ENCODE measurements at regions not wholly inside any gene's neighbourhood (a gene's known extent, or its start where the extent isn't known, plus 50 kb on each side); places are given as distances from the start of the nearest gene placed in this dataset.

DNA sequence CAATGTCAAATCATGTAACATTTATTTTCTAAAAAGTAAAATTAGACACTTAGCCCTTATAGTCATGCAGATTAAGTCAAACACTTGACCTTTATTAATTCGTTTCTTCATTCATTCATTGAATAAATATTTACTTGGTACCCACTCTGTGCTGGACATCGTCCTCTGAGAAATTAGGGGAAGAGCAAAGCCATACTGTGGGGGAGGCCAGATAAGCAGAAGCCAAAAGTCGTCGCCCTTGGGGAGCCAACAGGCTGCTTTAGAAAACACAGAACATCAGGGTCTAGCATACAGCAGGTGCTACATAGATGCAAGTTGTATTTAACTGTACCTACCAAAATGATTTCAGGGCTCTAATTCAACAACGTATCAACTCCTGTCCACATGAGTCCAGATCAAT is 66.1 kb upstream of the PROX1 start:
- Histone ChIP-seq H3K4me2 (no peak overlapping the region), H3K36me3 (ENCODE audit: insufficient read depth) (no peaks in the 10 kb centered on the region), H3K4me1 (ENCODE audit: low read depth, poor library complexity, severe bottlenecking) (no peaks in the 10 kb centered on the region), H3K27ac (no peak overlapping the region), H2AFZ (ENCODE audit: low read depth) (no peak overlapping the region), H4K20me1 (ENCODE audit: insufficient read depth) (no peaks in the 10 kb centered on the region), H3K79me2 (ENCODE audit: insufficient read depth, low read depth) (no peaks in the 10 kb centered on the region), H3K27me3 (ENCODE audit: insufficient read depth, low read depth) (no peaks in the 10 kb centered on the region), H3K9ac (no peak overlapping the region), H3K4me3 (IDR thresholded peaks at IDR 0.05; ENCODE audit: insufficient read depth, low read depth, low read length) (no peak overlapping the region)
- TF ChIP-seq, protein P1, sequence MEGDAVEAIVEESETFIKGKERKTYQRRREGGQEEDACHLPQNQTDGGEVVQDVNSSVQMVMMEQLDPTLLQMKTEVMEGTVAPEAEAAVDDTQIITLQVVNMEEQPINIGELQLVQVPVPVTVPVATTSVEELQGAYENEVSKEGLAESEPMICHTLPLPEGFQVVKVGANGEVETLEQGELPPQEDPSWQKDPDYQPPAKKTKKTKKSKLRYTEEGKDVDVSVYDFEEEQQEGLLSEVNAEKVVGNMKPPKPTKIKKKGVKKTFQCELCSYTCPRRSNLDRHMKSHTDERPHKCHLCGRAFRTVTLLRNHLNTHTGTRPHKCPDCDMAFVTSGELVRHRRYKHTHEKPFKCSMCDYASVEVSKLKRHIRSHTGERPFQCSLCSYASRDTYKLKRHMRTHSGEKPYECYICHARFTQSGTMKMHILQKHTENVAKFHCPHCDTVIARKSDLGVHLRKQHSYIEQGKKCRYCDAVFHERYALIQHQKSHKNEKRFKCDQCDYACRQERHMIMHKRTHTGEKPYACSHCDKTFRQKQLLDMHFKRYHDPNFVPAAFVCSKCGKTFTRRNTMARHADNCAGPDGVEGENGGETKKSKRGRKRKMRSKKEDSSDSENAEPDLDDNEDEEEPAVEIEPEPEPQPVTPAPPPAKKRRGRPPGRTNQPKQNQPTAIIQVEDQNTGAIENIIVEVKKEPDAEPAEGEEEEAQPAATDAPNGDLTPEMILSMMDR (conservative IDR thresholded peaks at IDR 0.05; ENCODE audit: low read depth, low read length) = no peak

DNA sequence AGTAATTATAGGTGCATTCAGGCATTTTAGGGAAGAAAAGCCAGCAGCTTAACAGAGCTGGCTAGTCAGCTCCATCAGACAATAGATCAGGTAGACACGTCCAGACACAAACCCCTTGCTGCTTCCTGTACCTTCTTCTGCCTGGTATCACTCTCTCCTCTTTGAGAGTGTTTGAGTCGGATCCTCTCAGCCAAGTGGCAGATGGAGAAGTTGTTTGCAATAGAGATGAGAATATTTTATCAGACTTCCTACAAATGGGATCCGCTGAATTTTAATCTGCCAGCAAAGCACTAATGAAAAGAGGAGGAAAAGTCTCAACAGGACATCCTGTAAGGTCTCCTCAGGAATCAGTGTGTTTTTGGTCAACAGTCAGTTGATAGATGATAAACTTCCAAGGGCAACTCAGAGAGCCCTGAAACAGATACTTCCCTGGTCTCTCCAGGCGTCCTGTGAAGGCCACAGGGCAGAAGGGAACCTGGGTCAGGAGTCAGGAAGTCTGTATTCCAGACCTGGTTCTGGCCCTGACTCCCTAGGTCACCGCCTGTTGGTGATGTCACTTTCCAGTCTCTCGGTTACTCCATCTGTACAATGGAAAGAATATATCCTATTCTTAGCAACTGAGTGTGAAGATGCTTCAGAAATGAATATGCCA is 62.1 kb upstream of the PROX1 start:
- Histone ChIP-seq H4K20me1 (ENCODE audit: insufficient read depth) (no peaks in the 10 kb centered on the region), H3K4me3 (IDR thresholded peaks at IDR 0.05; ENCODE audit: insufficient read depth, low read depth, low read length) (no peak overlapping the region), H2AFZ (ENCODE audit: low read depth) (no peak overlapping the region), H3K36me3 (ENCODE audit: insufficient read depth) (no peaks in the 10 kb centered on the region), H3K9ac (no peak overlapping the region), H3K4me1 (ENCODE audit: low read depth, poor library complexity, severe bottlenecking) (no peaks in the 10 kb centered on the region), H3K27ac (no peak overlapping the region), H3K27me3 (ENCODE audit: insufficient read depth, low read depth) (no peaks in the 10 kb centered on the region), H3K79me2 (ENCODE audit: insufficient read depth, low read depth) (no peaks in the 10 kb centered on the region), H3K4me2 (no peak overlapping the region)
- TF ChIP-seq, protein P1 (conservative IDR thresholded peaks at IDR 0.05; ENCODE audit: low read depth, low read length) = no peak

DNA sequence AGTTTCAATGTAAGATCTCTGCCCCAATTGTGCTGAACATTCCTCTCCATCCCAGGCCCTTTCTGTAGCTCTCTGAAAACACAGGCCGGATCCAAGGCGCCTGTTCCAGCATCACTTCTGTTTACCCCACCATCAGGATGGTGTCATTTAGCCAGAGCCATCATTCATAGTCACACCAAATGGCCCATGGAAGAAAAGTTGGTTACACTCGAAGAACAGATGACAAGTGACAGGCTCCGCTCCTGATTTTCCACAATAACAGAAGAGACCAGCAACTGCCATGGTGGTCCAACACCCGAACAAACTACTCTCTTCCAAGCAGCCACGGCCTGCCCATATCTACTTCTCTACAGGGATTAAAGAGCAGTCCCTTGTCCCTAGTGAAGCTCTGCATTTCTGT is 59.9 kb upstream of the PROX1 start:
- Histone ChIP-seq H4K20me1 (ENCODE audit: insufficient read depth) (no peaks in the 10 kb centered on the region), H3K9ac (no peak overlapping the region), H3K27ac (no peak overlapping the region), H3K79me2 (ENCODE audit: insufficient read depth, low read depth) (no peaks in the 10 kb centered on the region), H2AFZ (ENCODE audit: low read depth) (no peak overlapping the region), H3K4me2 (no peak overlapping the region), H3K27me3 (ENCODE audit: insufficient read depth, low read depth) (no peaks in the 10 kb centered on the region), H3K4me1 (ENCODE audit: low read depth, poor library complexity, severe bottlenecking) (no peaks in the 10 kb centered on the region), H3K36me3 (ENCODE audit: insufficient read depth) (no peaks in the 10 kb centered on the region), H3K4me3 (IDR thresholded peaks at IDR 0.05; ENCODE audit: insufficient read depth, low read depth, low read length) (no peak overlapping the region)
- TF ChIP-seq, protein P1 (conservative IDR thresholded peaks at IDR 0.05; ENCODE audit: low read depth, low read length) = no peak

DNA sequence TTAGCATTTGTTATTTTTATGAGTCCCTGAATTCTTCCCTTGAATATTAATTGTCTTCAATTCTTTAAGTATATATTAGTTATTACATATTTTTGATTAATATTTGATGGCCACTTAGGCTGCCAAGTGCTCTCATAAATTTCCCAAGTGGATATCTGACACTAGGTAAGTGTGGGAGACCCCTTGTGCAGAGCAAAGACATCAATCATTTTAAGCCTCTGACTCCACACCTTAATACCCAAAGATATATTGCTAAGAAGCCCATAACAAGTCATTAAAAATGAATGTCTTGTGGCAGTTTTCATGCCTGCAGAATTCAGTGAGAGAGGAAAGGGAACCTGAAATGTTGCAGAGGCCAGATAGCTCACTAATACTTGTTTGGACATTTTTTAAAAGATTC is 58.4 kb upstream of the PROX1 start:
- no peaks in the 10 kb centered on the region for H3K79me2 ChIP-seq (ENCODE audit: insufficient read depth, low read depth)
- H3K9ac ChIP-seq = no peak overlapping the region
- H3K27me3 ChIP-seq (ENCODE audit: insufficient read depth, low read depth) = no peaks in the 10 kb centered on the region
- no peaks in the 10 kb centered on the region for H4K20me1 ChIP-seq (ENCODE audit: insufficient read depth)
- H3K4me2 ChIP-seq = no peak overlapping the region
- H3K4me3 ChIP-seq (IDR thresholded peaks at IDR 0.05; ENCODE audit: insufficient read depth, low read depth, low read length) = no peak overlapping the region
- H3K27ac ChIP-seq = no peak overlapping the region
- H3K4me1 ChIP-seq (ENCODE audit: low read depth, poor library complexity, severe bottlenecking) = no peaks in the 10 kb centered on the region
- no peak overlapping the region for H2AFZ ChIP-seq (ENCODE audit: low read depth)
- H3K36me3 ChIP-seq (ENCODE audit: insufficient read depth) = no peaks in the 10 kb centered on the region
- TF ChIP-seq, protein P1 (conservative IDR thresholded peaks at IDR 0.05; ENCODE audit: low read depth, low read length) = no peak

Data from KMS-11 (cell line).